GM23248 (cell line): ENCODE measurements at regions not wholly inside any gene's neighbourhood (a gene's known extent, or its start where the extent isn't known, plus 50 kb on each side); places are given as distances from the start of the nearest gene placed in this dataset.

ENCODE experiments used
- DNase-seq: peaks from one replicate; pipeline ENCODE4 v3.0.0-alpha.2; 2015
- H2AFZ ChIP-seq: fragments of 200-600 bp; sonication (generic); 2 replicates; pipeline ENCODE4 v1.6.1; 2016; ENCODE audit warnings: antibody characterized with exemption
- H3F3A ChIP-seq: fragments of 200-600 bp; sonication (generic); 2 replicates; pipeline ENCODE4 v1.6.1; 2016; ENCODE audit warnings: mild to moderate bottlenecking, antibody characterized with exemption, mixed run types; ENCODE audit not compliant: insufficient read depth
- H3K27ac ChIP-seq: fragments of 200-600 bp; sonication (generic); 2 replicates; pipeline ENCODE4 v1.5.1; 2016; ENCODE audit warnings: mild to moderate bottlenecking
- H3K27me3 ChIP-seq: fragments of 200-600 bp; sonication (generic); replicated peaks from 2 replicates; pipeline ENCODE4 v1.6.1; 2016; ENCODE audit warnings: mild to moderate bottlenecking; ENCODE audit not compliant: insufficient read depth
- H3K36me3 ChIP-seq: fragments of 200-600 bp; sonication (generic); 2 replicates; pipeline ENCODE4 v1.6.1; 2016; ENCODE audit warnings: low read depth, mild to moderate bottlenecking
- H3K4me1 ChIP-seq: fragments of 200-600 bp; sonication (generic); 2 replicates; pipeline ENCODE4 v1.6.1; 2016; ENCODE audit warnings: mild to moderate bottlenecking; ENCODE audit not compliant: insufficient read depth
- H3K4me2 ChIP-seq: fragments of 200-600 bp; sonication (generic); one replicate; pipeline ENCODE4 v1.6.1; 2016; ENCODE audit warnings: mild to moderate bottlenecking; ENCODE audit not compliant: unreplicated experiment
- H3K4me3 ChIP-seq: fragments of 200-600 bp; sonication (generic); 2 replicates; pipeline ENCODE4 v1.5.1; 2016; ENCODE audit warnings: mild to moderate bottlenecking
- H3K79me2 ChIP-seq: fragments of 200-600 bp; sonication (generic); 2 replicates; pipeline ENCODE4 v1.6.1; 2016; ENCODE audit warnings: mild to moderate bottlenecking; ENCODE audit not compliant: insufficient read depth
- H3K9ac ChIP-seq: fragments of 200-600 bp; sonication (generic); 2 replicates; pipeline ENCODE4 v1.6.1; 2016; ENCODE audit warnings: mild to moderate bottlenecking
- H3K9me2 ChIP-seq: fragments of 200-600 bp; sonication (generic); 2 replicates; pipeline ENCODE4 v1.6.1; 2016; ENCODE audit warnings: mixed run types, mild to moderate bottlenecking, moderate library complexity; ENCODE audit not compliant: insufficient read depth
- H3K9me3 ChIP-seq: fragments of 200-600 bp; sonication (generic); one replicate; pipeline ENCODE4 v1.6.1; 2017; ENCODE audit warnings: low read depth
- H4K20me1 ChIP-seq: fragments of 200-600 bp; sonication (generic); 2 replicates; pipeline ENCODE4 v1.6.0; 2016; ENCODE audit not compliant: insufficient read depth
- EZH2 ChIP-seq: fragments of 200-600 bp; sonication (generic); IDR thresholded peaks from 2 replicates; pipeline ENCODE4 v1.6.1; 2018; ENCODE audit warnings: antibody characterized with exemption, mild to moderate bottlenecking; ENCODE audit not compliant: insufficient read depth, poor library complexity, severe bottlenecking
- EZH2phosphoT487 ChIP-seq: fragments of 200-600 bp; sonication (generic); IDR thresholded peaks from 2 replicates; pipeline ENCODE4 v1.6.1; 2018; ENCODE audit warnings: antibody characterized with exemption, moderate library complexity, mild to moderate bottlenecking, low read depth; ENCODE audit not compliant: insufficient read depth
- WGBS, 2 experiments: methylation state at CpG; one replicate each; pipeline ENCODE4 v1.1.6; 2015 to 2017; ENCODE audit warnings: low lambda C conversion rate in 2 of 2, low coverage in 1 of 2; ENCODE audit errors: missing lambda C conversion rate in 2 of 2; 5-methylcytosine and 5-hydroxymethylcytosine counted together
- in situ Hi-C: fragments of 300-500 bp; cut with MboI; formaldehyde crosslinking; loops from 2 replicates; pipeline ENCODE4 v1.15.0; 2020

GRCh38 chr13:99143904-99144303, 56.8 kb upstream of the UBAC2 start:
- H3F3A ChIP-seq, result no peaks in the 10 kb centered on the region
- H3K4me2 ChIP-seq, result no peak overlapping the region
- 57 to 66% methylated on average over 4 of the region's 4 CpGs for WGBS, 2 experiments
- no peaks in the 10 kb centered on the region for H3K27me3 ChIP-seq
- no peak overlapping the region for H3K4me3 ChIP-seq
- no peaks in the 10 kb centered on the region for H3K79me2 ChIP-seq
- no peaks in the 10 kb centered on the region for H3K9me3 ChIP-seq
- H4K20me1 ChIP-seq, result no peaks in the 10 kb centered on the region
- H3K27ac ChIP-seq, result no peak overlapping the region
- H3K9me2 ChIP-seq, result no peaks in the 10 kb centered on the region
- H2AFZ ChIP-seq, result no peak overlapping the region
- H3K4me1 ChIP-seq, result no peaks in the 10 kb centered on the region
- in situ Hi-C loops, result no loop called here
- no peak for DNase-seq
- H3K9ac ChIP-seq, result no peak overlapping the region
- TF ChIP-seq EZH2 (no peak), EZH2phosphoT487 (no peak)
- H3K36me3 ChIP-seq, result no peaks in the 10 kb centered on the region

- H3K9ac ChIP-seq, result no peak overlapping the region
- H3K9me3 ChIP-seq, result no peaks in the 10 kb centered on the region
- H3K4me3 ChIP-seq, result no peak overlapping the region
- no peaks in the 10 kb centered on the region for H4K20me1 ChIP-seq
- DNase-seq, result no peak
- no peak overlapping the region for H3K27ac ChIP-seq
- H3K9me2 ChIP-seq, result no peaks in the 10 kb centered on the region
- 58 to 66% methylated on average over 6 of the region's 6 CpGs for WGBS, 2 experiments
- H3F3A ChIP-seq, result no peaks in the 10 kb centered on the region
- no peaks in the 10 kb centered on the region for H3K27me3 ChIP-seq
- no peaks in the 10 kb centered on the region for H3K4me1 ChIP-seq
- no peak overlapping the region for H3K4me2 ChIP-seq
- H2AFZ ChIP-seq, result no peak overlapping the region
- H3K36me3 ChIP-seq, result no peaks in the 10 kb centered on the region
- TF ChIP-seq EZH2 (no peak), EZH2phosphoT487 (no peak)
- in situ Hi-C loops, result no loop called here
- no peaks in the 10 kb centered on the region for H3K79me2 ChIP-seq
Measured at GRCh38 chr13:99144306-99144705, 56.3 kb upstream of the UBAC2 start.

GRCh38 chr13:99145461-99145860, 55.2 kb upstream of the UBAC2 start:
- WGBS, 2 experiments, result 49 to 52% methylated on average over 4 of the region's 4 CpGs
- no peaks in the 10 kb centered on the region for H3K9me2 ChIP-seq
- in situ Hi-C loops, result no loop called here
- no peak overlapping the region for H3K4me3 ChIP-seq
- H3K4me2 ChIP-seq, result no peak overlapping the region
- no peaks in the 10 kb centered on the region for H3K79me2 ChIP-seq
- no peak overlapping the region for H3K9ac ChIP-seq
- H3K27ac ChIP-seq, result no peak overlapping the region
- H3K4me1 ChIP-seq, result 0 out of 2 replicates have a peak, but pooled peaks cover under 1% of the 10 kb centered on the region
- H3K36me3 ChIP-seq, result no peaks in the 10 kb centered on the region
- DNase-seq, result no peak
- TF ChIP-seq EZH2, result no peak
- H3K9me3 ChIP-seq, result no peaks in the 10 kb centered on the region
- H3K27me3 ChIP-seq, result no peaks in the 10 kb centered on the region
- peaks cover 5% of the 10 kb centered on the region for H3F3A ChIP-seq
- no peak overlapping the region for H2AFZ ChIP-seq
- no peaks in the 10 kb centered on the region for H4K20me1 ChIP-seq

DNA sequence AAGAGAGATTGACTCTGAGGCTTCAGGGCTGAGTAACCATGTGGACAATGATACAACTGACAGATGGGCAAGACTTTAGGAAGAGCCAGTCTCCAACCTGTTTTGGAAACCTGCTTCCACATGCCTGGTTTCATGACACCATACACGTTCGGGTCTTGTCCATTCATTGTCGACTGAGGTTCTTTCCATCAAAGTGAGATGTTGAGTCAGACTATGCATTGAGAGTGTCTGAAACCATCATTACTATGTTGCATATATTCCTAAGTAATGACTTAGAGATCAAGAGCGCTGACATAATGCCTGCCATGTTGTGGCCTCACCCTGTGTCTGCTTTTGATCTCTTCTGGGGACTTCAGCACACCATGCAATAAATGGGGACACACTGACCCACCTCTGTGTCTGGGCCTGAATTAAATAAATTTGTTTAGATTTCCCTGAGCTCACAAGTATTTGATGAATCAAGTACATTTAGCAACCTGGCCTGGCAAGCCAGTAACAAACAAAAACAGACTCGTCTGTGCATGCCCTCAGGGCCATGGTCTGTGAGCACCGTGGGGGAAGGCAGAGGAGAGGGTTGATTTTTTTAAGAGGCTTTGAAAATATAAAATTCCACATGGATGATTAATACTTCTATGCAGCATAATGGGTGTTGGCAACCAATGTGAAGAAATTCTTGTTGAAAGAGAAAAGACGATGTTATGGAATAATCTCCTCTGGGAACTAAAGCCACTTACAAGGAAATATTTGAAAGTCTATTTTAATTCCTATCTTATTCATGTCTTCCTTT, 49.9 kb upstream of the UBAC2 start:
- H3K27me3 ChIP-seq, result no peaks in the 10 kb centered on the region
- in situ Hi-C loops, result no loop called here
- H3K79me2 ChIP-seq, result no peaks in the 10 kb centered on the region
- DNase-seq, result peak; percentile 88
- no peaks in the 10 kb centered on the region for H3K36me3 ChIP-seq
- peak overlapping the region; percentile 73 for H3K4me2 ChIP-seq
- H3K27ac ChIP-seq, result peak overlapping the region; percentile 82
- H3K9me2 ChIP-seq, result 0 out of 2 replicates have a peak, but pooled peaks cover 3% of the 10 kb centered on the region
- peak overlapping the region; percentile 30; the same call in 1 of the 2 replicates for H3K4me3 ChIP-seq
- no peak for TF ChIP-seq EZH2phosphoT487
- TF ChIP-seq EZH2, result no peak
- 43 to 44% methylated on average over 7 of the region's 7 CpGs for WGBS, 2 experiments
- no peaks in the 10 kb centered on the region for H4K20me1 ChIP-seq
- peak overlapping the region; percentile 32; the same call in 1 of the 2 replicates for H3K9ac ChIP-seq
- H3K4me1 ChIP-seq, result peaks cover 25% of the 10 kb centered on the region
- H3K9me3 ChIP-seq, result no peaks in the 10 kb centered on the region
- no peak overlapping the region for H2AFZ ChIP-seq
- peaks cover 23% of the 10 kb centered on the region for H3F3A ChIP-seq
